NCI-H1930 (cell line): ENCODE measurements at regions not wholly inside any gene's neighbourhood (a gene's known extent, or its start where the extent isn't known, plus 50 kb on each side); places are given as distances from the start of the nearest gene placed in this dataset.

Source experiments
- DNase-seq, 2 experiments: peaks; one replicate each; lab custom pipeline; 2025; lab: John Stamatoyannopoulos, UW

- no peak for DNase-seq
These were observed 410.7 kb upstream of the JAG1 start for GRCh38 chr20:11084508-11084907.

- DNase-seq = no peak
These were observed 413.2 kb upstream of the JAG1 start for GRCh38 chr20:11086970-11087369.

GRCh38 chr20:11090751-11091150 lies 417.0 kb upstream of the JAG1 start:
- no peak for DNase-seq

GRCh38 chr20:11091511-11091910 lies 417.7 kb upstream of the JAG1 start:
- no peak for DNase-seq

GRCh38 chr20:11092151-11092550 lies 418.4 kb upstream of the JAG1 start:
- DNase-seq = no peak

- DNase-seq = no peak
These were observed 420.4 kb upstream of the JAG1 start for GRCh38 chr20:11094196-11094595.

- DNase-seq = no peak
These were observed 420.9 kb upstream of the JAG1 start for GRCh38 chr20:11094711-11095110.

GRCh38 chr20:11098888-11099287 lies 425.1 kb upstream of the JAG1 start:
- DNase-seq = no peak

GRCh38 chr20:11101243-11101642 lies 427.4 kb upstream of the JAG1 start:
- DNase-seq = no peak

- DNase-seq = no peak
These were observed 427.9 kb upstream of the JAG1 start for GRCh38 chr20:11101696-11102095.

- DNase-seq = no peak
These were observed 430.1 kb upstream of the JAG1 start for GRCh38 chr20:11103866-11104265.

- no peak for DNase-seq
These were observed 434.5 kb upstream of the JAG1 start for GRCh38 chr20:11108102-11108810.

- DNase-seq = no peak
These were observed 436.7 kb upstream of the JAG1 start for GRCh38 chr20:11110535-11110934.

GRCh38 chr20:11111191-11111590 lies 437.4 kb upstream of the JAG1 start:
- no peak for DNase-seq

- no peak for DNase-seq
These were observed 439.0 kb upstream of the JAG1 start for GRCh38 chr20:11112832-11113231.

- no peak for DNase-seq
These were observed 440.6 kb upstream of the JAG1 start for GRCh38 chr20:11114382-11114781.

- DNase-seq = no peak
These were observed 444.2 kb upstream of the JAG1 start for GRCh38 chr20:11117808-11118528.

GRCh38 chr20:11118802-11119380 lies 445.1 kb upstream of the JAG1 start:
- no peak for DNase-seq

GRCh38 chr20:11119573-11119972 lies 445.8 kb upstream of the JAG1 start:
- no peak for DNase-seq

- DNase-seq = no peak
These were observed 446.6 kb upstream of the JAG1 start for GRCh38 chr20:11120431-11120830.

GRCh38 chr20:11124849-11125505 lies 451.2 kb upstream of the JAG1 start:
- DNase-seq = no peak

- DNase-seq = no peak
These were observed 454.5 kb upstream of the JAG1 start for GRCh38 chr20:11128220-11128718.

GRCh38 chr20:11128721-11129120 lies 454.9 kb upstream of the JAG1 start:
- DNase-seq = no peak
